Fibroblast of lung (primary cell): ENCODE measurements at regions not wholly inside any gene's neighbourhood (a gene's known extent, or its start where the extent isn't known, plus 50 kb on each side); places are given as distances from the start of the nearest gene placed in this dataset.

Source experiments
- DNase-seq, 2 donors: peaks; one replicate each; pipeline versions ENCODE4 v3.0.0 to v3.0.0-alpha.2; 2010; ENCODE audit warnings: low read depth in 2 of 2
- H2AFZ ChIP-seq: 2 replicates; pipeline ENCODE4 v1.5.1; 2012; ENCODE audit warnings: low read length, control low read depth, inconsistent platforms
- H3K27ac ChIP-seq: 2 replicates; pipeline ENCODE4 v1.5.1; 2011; ENCODE audit warnings: low read length, control low read depth; ENCODE audit not compliant: insufficient read depth
- H3K27me3 ChIP-seq: 2 replicates; pipeline ENCODE4 v1.5.1; 2011; ENCODE audit warnings: mild to moderate bottlenecking, low read length; ENCODE audit not compliant: control insufficient read depth, insufficient read depth
- H3K36me3 ChIP-seq: 2 replicates; pipeline ENCODE4 v1.5.1; 2011; ENCODE audit warnings: low read length; ENCODE audit not compliant: control insufficient read depth, insufficient read depth
- H3K4me1 ChIP-seq: 2 replicates; pipeline ENCODE4 v1.5.1; 2011; ENCODE audit warnings: low read length; ENCODE audit not compliant: control insufficient read depth, insufficient read depth; ENCODE audit errors: extremely low read depth
- H3K4me2 ChIP-seq: 2 replicates; pipeline ENCODE4 v1.5.1; 2011; ENCODE audit warnings: low read length, control low read depth; ENCODE audit not compliant: insufficient read depth; ENCODE audit errors: extremely low read depth
- H3K4me3 ChIP-seq, 4 experiments: fragments of 200-600 bp in 1 of 4; sonication (generic) in 1 of 4; replicated peaks in 1 of 4; 2 replicates each; pipeline ENCODE4 v1.5.1; 2011 to 2016; ENCODE audit warnings: low read length in 4 of 4, low read depth in 3 of 4, mild to moderate bottlenecking in 3 of 4, control low read depth in 2 of 4, inconsistent platforms in 1 of 4, mixed read lengths in 1 of 4; ENCODE audit not compliant: insufficient read depth in 1 of 4; ENCODE audit errors: control extremely low read depth in 1 of 4
- H3K79me2 ChIP-seq: 2 replicates; pipeline ENCODE4 v1.5.1; 2012; ENCODE audit warnings: mild to moderate bottlenecking, low read length, inconsistent platforms; ENCODE audit not compliant: control insufficient read depth, insufficient read depth
- H3K9ac ChIP-seq: 2 replicates; pipeline ENCODE4 v1.5.1; 2011; ENCODE audit warnings: mild to moderate bottlenecking, low read length, control low read depth; ENCODE audit not compliant: insufficient read depth
- H3K9me3 ChIP-seq: 2 replicates; pipeline ENCODE4 v1.5.1; 2012; ENCODE audit warnings: low read depth, low read length; ENCODE audit not compliant: control insufficient read depth, insufficient read depth
- H4K20me1 ChIP-seq: 2 replicates; pipeline ENCODE4 v1.5.1; 2011; ENCODE audit warnings: low read length; ENCODE audit not compliant: control insufficient read depth, insufficient read depth; ENCODE audit errors: extremely low read depth
- CTCF ChIP-seq, 2 donors: IDR thresholded peaks in 1 of 2; conservative IDR thresholded peaks in 1 of 2; 1 replicate in 1 of 2; 2 replicates in 1 of 2; pipeline ENCODE4 v1.5.1; 2011 to 2012; ENCODE audit warnings: low read length in 2 of 2, control low read depth in 1 of 2, inconsistent platforms in 1 of 2, low read depth in 1 of 2, mild to moderate bottlenecking in 1 of 2
- EZH2 ChIP-seq: IDR thresholded peaks from 2 replicates; pipeline ENCODE4 v1.5.1; 2012; ENCODE audit warnings: low read length, control low read depth, mild to moderate bottlenecking; ENCODE audit errors: missing control alignments

- H3K9me3 ChIP-seq = no peaks in the 10 kb centered on the region
- no peaks in the 10 kb centered on the region for H3K4me1 ChIP-seq
- no peak overlapping the region for H3K27ac ChIP-seq
- no peak overlapping the region for H3K4me2 ChIP-seq
- H3K27me3 ChIP-seq = no peaks in the 10 kb centered on the region
- H3K79me2 ChIP-seq = no peaks in the 10 kb centered on the region
- H4K20me1 ChIP-seq = no peaks in the 10 kb centered on the region
- H2AFZ ChIP-seq = no peak overlapping the region
- DNase-seq = no peak
- H3K9ac ChIP-seq = no peak overlapping the region
- no peaks in the 10 kb centered on the region for H3K36me3 ChIP-seq
- no peak overlapping the region for H3K4me3 ChIP-seq
- TF ChIP-seq CTCF (conservative IDR thresholded peaks at IDR 0.05 in 1 of 2, IDR thresholded peaks at IDR 0.05 in 1 of 2; ENCODE audit: low read depth in 1 of 2, low read length in 2 of 2) = no peak
- TF ChIP-seq EZH2 = no peak
These were observed 618.0 kb downstream of the TFAP2A start for GRCh38 chr6:9796827-9797226.

- no peaks in the 10 kb centered on the region for H3K36me3 ChIP-seq
- H3K79me2 ChIP-seq = no peaks in the 10 kb centered on the region
- H3K4me2 ChIP-seq = no peak overlapping the region
- TF ChIP-seq CTCF (conservative IDR thresholded peaks at IDR 0.05 in 1 of 2, IDR thresholded peaks at IDR 0.05 in 1 of 2; ENCODE audit: low read depth in 1 of 2, low read length in 2 of 2) (no peak), EZH2 (no peak)
- H3K27me3 ChIP-seq = no peaks in the 10 kb centered on the region
- no peak overlapping the region for H3K27ac ChIP-seq
- no peak overlapping the region for H2AFZ ChIP-seq
- H3K9ac ChIP-seq = no peak overlapping the region
- no peaks in the 10 kb centered on the region for H4K20me1 ChIP-seq
- no peaks in the 10 kb centered on the region for H3K9me3 ChIP-seq
- H3K4me3 ChIP-seq = no peak overlapping the region
- H3K4me1 ChIP-seq = no peaks in the 10 kb centered on the region
- DNase-seq = no peak
These were observed 619.0 kb downstream of the TFAP2A start for GRCh38 chr6:9795880-9796279.

GRCh38 chr6:9789201-9789600 lies 625.7 kb downstream of the TFAP2A start:
- Histone ChIP-seq H3K79me2 (no peaks in the 10 kb centered on the region), H3K9me3 (no peaks in the 10 kb centered on the region), H3K4me1 (no peaks in the 10 kb centered on the region), H3K4me3 (no peak overlapping the region), H3K4me2 (no peak overlapping the region), H3K9ac (no peak overlapping the region), H4K20me1 (no peaks in the 10 kb centered on the region), H3K36me3 (no peaks in the 10 kb centered on the region), H2AFZ (no peak overlapping the region), H3K27me3 (no peaks in the 10 kb centered on the region), H3K27ac (no peak overlapping the region)
- DNase-seq = no peak
- TF ChIP-seq EZH2 (no peak), CTCF (conservative IDR thresholded peaks at IDR 0.05 in 1 of 2, IDR thresholded peaks at IDR 0.05 in 1 of 2; ENCODE audit: low read depth in 1 of 2, low read length in 2 of 2) (no peak)
